ENCODE measurements at regions not wholly inside any gene's neighbourhood (a gene's known extent, or its start where the extent isn't known, plus 50 kb on each side); places are given as distances from the start of the nearest gene placed in this dataset.

DNA sequence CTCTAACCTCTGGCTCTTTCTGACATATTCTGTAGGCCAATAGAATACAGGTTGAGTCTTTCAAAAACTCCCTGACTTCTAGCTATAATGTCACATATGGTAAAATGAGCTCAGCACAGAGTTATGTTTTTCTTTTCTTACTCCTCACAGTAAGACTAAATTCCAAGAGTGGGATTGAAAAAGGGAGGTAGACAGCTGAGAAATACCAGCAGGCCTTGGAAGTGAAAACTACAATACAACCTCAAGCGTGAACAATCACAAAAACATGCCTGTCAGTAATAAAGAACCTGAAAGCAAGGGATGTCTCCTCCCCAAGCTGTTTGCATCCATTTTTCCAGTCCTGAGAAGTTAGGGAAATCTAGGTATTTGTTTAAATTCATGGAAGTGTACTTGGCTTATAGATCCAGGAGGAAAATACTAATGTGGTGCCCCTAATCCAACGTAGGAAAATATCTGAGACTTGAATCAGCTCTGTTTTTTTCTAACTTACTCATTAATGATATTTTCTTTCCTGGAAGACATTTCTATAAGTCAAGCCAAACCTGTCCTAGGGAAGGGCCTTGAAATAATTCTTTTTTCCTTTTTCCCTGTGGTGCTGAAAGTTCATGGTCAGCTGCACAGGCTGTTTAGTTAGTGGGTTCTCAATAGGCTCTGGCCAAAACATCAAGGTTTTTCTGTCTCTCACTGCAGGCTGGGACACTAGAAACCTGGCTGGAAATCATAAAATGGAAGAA is 167.9 kb upstream of the SPATS2L start:
- no peaks in the 10 kb centered on the region for H3K9me3 ChIP-seq
- TF ChIP-seq, protein P1, sequence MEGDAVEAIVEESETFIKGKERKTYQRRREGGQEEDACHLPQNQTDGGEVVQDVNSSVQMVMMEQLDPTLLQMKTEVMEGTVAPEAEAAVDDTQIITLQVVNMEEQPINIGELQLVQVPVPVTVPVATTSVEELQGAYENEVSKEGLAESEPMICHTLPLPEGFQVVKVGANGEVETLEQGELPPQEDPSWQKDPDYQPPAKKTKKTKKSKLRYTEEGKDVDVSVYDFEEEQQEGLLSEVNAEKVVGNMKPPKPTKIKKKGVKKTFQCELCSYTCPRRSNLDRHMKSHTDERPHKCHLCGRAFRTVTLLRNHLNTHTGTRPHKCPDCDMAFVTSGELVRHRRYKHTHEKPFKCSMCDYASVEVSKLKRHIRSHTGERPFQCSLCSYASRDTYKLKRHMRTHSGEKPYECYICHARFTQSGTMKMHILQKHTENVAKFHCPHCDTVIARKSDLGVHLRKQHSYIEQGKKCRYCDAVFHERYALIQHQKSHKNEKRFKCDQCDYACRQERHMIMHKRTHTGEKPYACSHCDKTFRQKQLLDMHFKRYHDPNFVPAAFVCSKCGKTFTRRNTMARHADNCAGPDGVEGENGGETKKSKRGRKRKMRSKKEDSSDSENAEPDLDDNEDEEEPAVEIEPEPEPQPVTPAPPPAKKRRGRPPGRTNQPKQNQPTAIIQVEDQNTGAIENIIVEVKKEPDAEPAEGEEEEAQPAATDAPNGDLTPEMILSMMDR (IDR thresholded peaks at IDR 0.05): no peak
- TF ChIP-seq EP300 (IDR thresholded peaks at IDR 0.05): no peak
- H3K4me3 ChIP-seq: no peak overlapping the region
- H3K27me3 ChIP-seq: no peaks in the 10 kb centered on the region
- H3K4me1 ChIP-seq (ENCODE audit: insufficient read depth): peaks cover 4% of the 10 kb centered on the region
- H3K36me3 ChIP-seq: no peaks in the 10 kb centered on the region
- DNase-seq: no peak
- intact Hi-C loops (cut with DNase I): no loop called here
- WGBS, 3 donors: 15 to 29% (median 19%) methylated on average over 2 of the region's 2 CpGs
- H3K27ac ChIP-seq: peak overlapping the region in 1 of 2 donors; percentile 42

DNA sequence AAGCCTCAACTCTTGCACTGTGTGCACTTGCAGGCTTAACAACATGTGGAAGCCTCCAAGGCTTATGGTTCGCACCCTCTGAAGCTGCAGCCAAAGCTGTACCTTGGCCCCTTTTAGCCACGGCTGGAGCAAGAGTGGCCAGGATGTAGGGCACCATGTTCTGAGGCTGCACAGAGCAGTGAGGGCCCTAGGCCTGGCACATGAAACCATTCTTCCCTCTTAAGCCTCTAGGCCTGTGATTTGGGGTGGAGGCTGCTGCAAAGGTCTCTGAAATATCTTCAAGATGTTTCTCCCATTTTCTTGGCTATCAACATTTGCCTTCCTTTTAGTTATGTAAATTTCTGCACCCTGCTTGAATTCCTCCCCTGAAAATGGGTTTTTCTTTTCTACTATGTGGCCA is 161.9 kb upstream of the SPATS2L start:
- TF ChIP-seq, protein P1 (IDR thresholded peaks at IDR 0.05): no peak
- TF ChIP-seq POLR2A (IDR thresholded peaks at IDR 0.05) (no peak), EP300 (IDR thresholded peaks at IDR 0.05) (no peak)
- no peak overlapping the region for H3K27ac ChIP-seq
- no peaks in the 10 kb centered on the region for H3K36me3 ChIP-seq
- H3K9me3 ChIP-seq: no peaks in the 10 kb centered on the region
- DNase-seq: no peak
- H3K27me3 ChIP-seq: no peaks in the 10 kb centered on the region
- 85 to 97% (median 93%) methylated on average over 2 of the region's 2 CpGs for WGBS, 3 donors
- no peak overlapping the region for H3K4me3 ChIP-seq
- H3K4me1 ChIP-seq (ENCODE audit: insufficient read depth): peaks cover under 1% of the 10 kb centered on the region
- intact Hi-C loops (cut with DNase I): no loop called here

DNA sequence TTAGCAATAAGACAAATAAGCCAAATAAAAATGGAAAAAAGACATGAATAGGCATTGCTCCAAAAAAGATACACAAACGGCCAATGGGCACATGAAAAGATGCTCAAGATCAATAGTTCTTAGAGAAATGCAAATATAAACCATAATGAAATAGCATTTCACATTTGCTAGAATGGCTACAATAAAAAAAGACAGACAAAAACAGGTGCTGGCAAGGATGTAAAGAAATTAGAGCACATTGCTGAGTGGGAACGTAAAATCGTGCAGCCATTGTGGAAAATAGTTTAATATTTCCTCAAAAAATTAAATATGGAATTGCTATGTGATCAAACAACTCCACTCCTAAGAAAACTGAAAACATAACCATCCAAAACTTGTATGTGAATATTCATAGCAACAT is 160.0 kb upstream of the SPATS2L start:
- TF ChIP-seq EP300 (IDR thresholded peaks at IDR 0.05) (no peak), POLR2A (IDR thresholded peaks at IDR 0.05) (no peak)
- TF ChIP-seq, protein P1 (IDR thresholded peaks at IDR 0.05): no peak
- Histone ChIP-seq H3K27me3 (no peaks in the 10 kb centered on the region), H3K4me1 (ENCODE audit: insufficient read depth) (no peaks in the 10 kb centered on the region), H3K36me3 (no peaks in the 10 kb centered on the region), H3K9me3 (no peaks in the 10 kb centered on the region), H3K4me3 (no peak overlapping the region), H3K27ac (no peak overlapping the region)
- intact Hi-C loops (cut with DNase I): no loop called here
- 87 to 94% (median 92%) methylated on average over 3 of the region's 3 CpGs for WGBS, 3 donors
- DNase-seq: no peak

DNA sequence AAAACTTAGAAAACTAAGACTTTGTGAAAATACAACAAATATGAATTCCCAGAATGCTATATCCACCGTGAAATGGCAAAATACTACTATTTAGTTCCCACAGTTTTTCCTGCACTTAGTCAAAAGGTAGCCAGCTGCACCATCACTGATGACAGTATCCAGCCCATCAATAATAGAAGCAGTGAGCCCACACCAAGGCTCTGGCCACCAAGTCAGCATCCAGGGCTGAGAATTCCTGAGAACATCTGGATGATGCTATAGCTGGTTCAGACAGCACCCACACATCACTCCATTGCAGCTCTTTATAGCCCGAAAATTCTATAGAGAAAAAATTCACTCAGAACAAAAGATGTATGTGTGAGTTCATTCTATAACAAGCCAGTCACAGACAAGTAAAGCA is 159.1 kb upstream of the SPATS2L start:
- DNase-seq: no peak
- Histone ChIP-seq H3K4me1 (ENCODE audit: insufficient read depth) (no peaks in the 10 kb centered on the region), H3K27ac (no peak overlapping the region), H3K9me3 (no peaks in the 10 kb centered on the region), H3K36me3 (no peaks in the 10 kb centered on the region), H3K4me3 (no peak overlapping the region), H3K27me3 (no peaks in the 10 kb centered on the region)
- WGBS, 3 donors: 91 to 95% (median 93%) methylated on average over 2 of the region's 2 CpGs
- intact Hi-C loops (cut with DNase I): no loop called here
- no peak for TF ChIP-seq POLR2A (IDR thresholded peaks at IDR 0.05)

DNA sequence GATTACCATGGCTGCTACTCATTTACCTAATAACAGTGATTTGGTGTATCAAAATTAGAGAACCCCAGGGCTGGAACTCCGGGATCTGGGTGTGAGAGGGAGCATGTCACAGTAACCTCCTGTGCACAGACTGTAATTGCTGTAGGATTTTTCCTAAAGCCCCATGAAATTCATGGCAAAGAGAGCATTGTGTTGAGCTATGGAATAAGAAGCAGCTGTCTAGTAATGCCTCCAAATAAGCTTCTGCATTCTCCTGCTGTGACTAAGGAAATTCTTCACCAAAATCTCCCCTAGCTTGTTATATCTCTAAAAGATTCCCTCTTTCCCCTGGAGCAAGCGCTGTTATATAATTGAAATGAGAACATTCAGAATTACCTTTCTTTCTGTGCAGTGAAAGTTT is 158.1 kb upstream of the SPATS2L start:
- H3K27ac ChIP-seq: no peak overlapping the region
- intact Hi-C loops (cut with DNase I): no loop called here
- no peak for DNase-seq
- H3K9me3 ChIP-seq: no peaks in the 10 kb centered on the region
- no peaks in the 10 kb centered on the region for H3K27me3 ChIP-seq
- no peaks in the 10 kb centered on the region for H3K4me1 ChIP-seq (ENCODE audit: insufficient read depth)
- H3K4me3 ChIP-seq: no peak overlapping the region
- H3K36me3 ChIP-seq: no peaks in the 10 kb centered on the region
- no peak for TF ChIP-seq POLR2A (IDR thresholded peaks at IDR 0.05)
- WGBS, 3 donors: 73 to 78% (median 73%) methylated on average over 2 of the region's 2 CpGs
